Pancreas (tissue), 10 donors: ENCODE measurements at regions not wholly inside any gene's neighbourhood (a gene's known extent, or its start where the extent isn't known, plus 50 kb on each side); places are given as distances from the start of the nearest gene placed in this dataset.
A peak's percentile ranks its signal among the peaks of the same experiment; 100 is the strongest.

Experiments
- ATAC-seq, 4 donors: fragments of 200-7000 bp; cut with Tn5 transposase; one replicate each; pipeline versions ENCODE4 v1.8.0 to v1.9.1; 2020; ENCODE audit warnings: mild to moderate bottlenecking in 4 of 4, moderate library complexity in 4 of 4
- DNase-seq, 6 donors: peaks; one replicate each; pipeline ENCODE4 v3.0.0-alpha.2; 2020
- FAIRE-seq: peaks from 2 replicates; lab custom pipeline; 2012; peaks lifted over from hg19 to GRCh38; lab: Jason Lieb, UNC
- H3K27ac ChIP-seq, 4 donors: fragments of 200-600 bp; sonication (generic); 1 replicate in 3 of 4; 2 replicates in 1 of 4; pipeline versions ENCODE4 v1.5.0 to v1.8.0; 2020
- H3K27me3 ChIP-seq, 4 donors: fragments of 200-600 bp; one replicate each; pipeline ENCODE4 v1.8.0; 2021
- H3K36me3 ChIP-seq, 3 donors: fragments of 200-600 bp; sonication (generic) in 1 of 3; one replicate each; pipeline versions ENCODE4 v1.5.0 to v1.8.0; 2020 to 2021
- H3K4me1 ChIP-seq, 3 donors: fragments of 200-600 bp; one replicate each; pipeline ENCODE4 v1.8.0; 2021
- H3K4me3 ChIP-seq, 4 donors: fragments of 200-600 bp; sonication (generic) in 2 of 4; one replicate each; pipeline versions ENCODE4 v1.5.0 to v1.8.0; 2020 to 2021
- H3K9me3 ChIP-seq, 4 donors: fragments of 200-600 bp; one replicate each; pipeline ENCODE4 v1.8.0; 2021
- WGBS, 2 donors: extraction: QIAGEN DNeasy Blood & Tissue Kit; methylation state at CpG; one replicate each; pipeline ENCODE4 v1.1.7; 2013; 5-methylcytosine and 5-hydroxymethylcytosine counted together
- intact Hi-C, 3 donors: fragments of 100-400 bp; cut with DNase I; formaldehyde crosslinking; loops; one replicate each; pipeline versions ENCODE4 v1.11.1 to v1.14.2; 2022
- TF ChIP-seq, protein P1 (sequence below), 4 donors: fragments of 200-600 bp; sonication (generic) in 3 of 4; IDR thresholded peaks; one replicate each; pipeline versions ENCODE4 v1.5.0 to v1.8.0; 2021; ENCODE audit warnings: antibody characterized with exemption in 4 of 4
- donor health status: healthy with polysubstance abuse.
- donor health status: DM: no; HTN: no; CAD: no; lungs with moderate emphysema.
- donor health status: DM: no; HTN: no; CAD: no.
- donor health status: control.
- donor health status: control.
- donor health status: Bipolar disorder and iron deficiency.
- donor health status: DM: yes; HTN: yes; CAD: no.
- donor health status: DM: no; HTN: no; CAD: no.
- donor health status: DM: no; HTN: no; CAD: no.
- donor health status: DM: yes; HTN: yes; CAD: no.

DNA sequence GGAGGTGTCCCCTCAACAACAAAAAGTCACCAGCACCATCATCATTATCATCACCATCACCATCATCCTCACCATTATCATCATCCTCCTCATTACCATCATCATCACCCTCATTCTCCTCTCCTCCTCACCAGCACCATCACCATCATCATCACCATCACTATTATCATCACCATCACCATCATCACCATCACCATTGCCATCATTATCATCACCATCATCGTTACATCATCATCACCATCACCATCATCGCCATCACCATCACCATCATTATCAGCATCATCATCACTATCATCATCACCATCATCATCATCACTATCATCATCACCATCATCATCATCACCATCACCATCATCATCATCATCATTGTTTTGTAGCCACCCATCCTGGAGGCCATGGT is 212.6 kb downstream of the MN1 start:
- no peak overlapping the region for H3K27ac ChIP-seq
- FAIRE-seq (no peak), ATAC-seq (no peak), DNase-seq (no peak)
- intact Hi-C loops: no loop called here
- H3K36me3 ChIP-seq: no peaks in the 10 kb centered on the region
- H3K4me3 ChIP-seq: no peak overlapping the region
- TF ChIP-seq, protein P1, sequence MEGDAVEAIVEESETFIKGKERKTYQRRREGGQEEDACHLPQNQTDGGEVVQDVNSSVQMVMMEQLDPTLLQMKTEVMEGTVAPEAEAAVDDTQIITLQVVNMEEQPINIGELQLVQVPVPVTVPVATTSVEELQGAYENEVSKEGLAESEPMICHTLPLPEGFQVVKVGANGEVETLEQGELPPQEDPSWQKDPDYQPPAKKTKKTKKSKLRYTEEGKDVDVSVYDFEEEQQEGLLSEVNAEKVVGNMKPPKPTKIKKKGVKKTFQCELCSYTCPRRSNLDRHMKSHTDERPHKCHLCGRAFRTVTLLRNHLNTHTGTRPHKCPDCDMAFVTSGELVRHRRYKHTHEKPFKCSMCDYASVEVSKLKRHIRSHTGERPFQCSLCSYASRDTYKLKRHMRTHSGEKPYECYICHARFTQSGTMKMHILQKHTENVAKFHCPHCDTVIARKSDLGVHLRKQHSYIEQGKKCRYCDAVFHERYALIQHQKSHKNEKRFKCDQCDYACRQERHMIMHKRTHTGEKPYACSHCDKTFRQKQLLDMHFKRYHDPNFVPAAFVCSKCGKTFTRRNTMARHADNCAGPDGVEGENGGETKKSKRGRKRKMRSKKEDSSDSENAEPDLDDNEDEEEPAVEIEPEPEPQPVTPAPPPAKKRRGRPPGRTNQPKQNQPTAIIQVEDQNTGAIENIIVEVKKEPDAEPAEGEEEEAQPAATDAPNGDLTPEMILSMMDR (IDR thresholded peaks at IDR 0.05): no peak
- H3K27me3 ChIP-seq: no peaks in the 10 kb centered on the region
- peaks cover 0 to 7% (median 4%) of the 10 kb centered on the region in 3 donors for H3K4me1 ChIP-seq
- WGBS, 2 donors: 95 to 100% methylated on average over 2 of the region's 2 CpGs
- H3K9me3 ChIP-seq: no peaks in the 10 kb centered on the region

DNA sequence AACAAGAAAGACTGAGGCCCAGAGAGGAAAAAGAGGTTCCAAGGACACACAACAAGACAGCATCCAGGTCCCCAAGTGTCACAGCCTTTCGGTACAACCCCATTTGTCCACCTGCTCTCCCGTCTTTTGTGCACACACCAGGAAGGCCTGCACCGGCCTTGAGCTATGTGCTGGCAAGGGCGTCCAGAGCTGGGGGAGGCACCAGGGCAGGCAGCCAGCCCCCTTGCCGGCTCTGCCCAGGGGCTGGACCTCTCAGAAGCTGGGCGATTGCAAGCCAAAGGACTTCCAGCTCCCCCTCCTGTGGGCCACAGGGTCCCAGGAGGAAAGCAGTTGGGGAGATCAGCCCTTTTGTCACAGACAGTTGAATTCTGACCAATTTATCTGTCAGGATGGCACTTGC is 210.5 kb downstream of the MN1 start:
- peaks cover 0 to 7% (median 4%) of the 10 kb centered on the region in 3 donors for H3K4me1 ChIP-seq
- peak; percentile 66 to 84 (median 80) for ATAC-seq

DNA sequence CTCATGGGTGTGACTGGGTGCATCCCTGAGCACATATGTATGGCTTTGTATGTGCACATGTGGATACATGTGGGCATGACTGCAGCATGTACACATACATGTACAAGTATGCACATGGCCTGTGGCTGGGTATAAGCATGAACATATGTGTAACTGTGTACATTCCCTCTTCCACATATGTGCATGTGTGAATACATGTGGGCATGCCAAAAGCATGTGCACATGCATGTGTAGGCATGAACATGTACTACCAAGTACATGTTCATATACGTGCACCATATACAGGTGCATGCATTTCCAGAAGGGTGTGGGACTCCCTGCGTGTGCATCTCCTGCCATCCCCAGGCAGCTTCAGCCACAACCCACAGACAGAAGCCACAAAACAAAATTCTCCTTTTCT is 208.2 kb downstream of the MN1 start:
- TF ChIP-seq, protein P1 (IDR thresholded peaks at IDR 0.05): no peak
- no peaks in the 10 kb centered on the region for H3K27me3 ChIP-seq
- H3K36me3 ChIP-seq: no peaks in the 10 kb centered on the region
- FAIRE-seq (no peak), DNase-seq (no peak), ATAC-seq (no peak)
- H3K4me1 ChIP-seq: peaks cover 0 to 7% (median 4%) of the 10 kb centered on the region in 3 donors
- no peak overlapping the region for H3K4me3 ChIP-seq
- no peak overlapping the region for H3K27ac ChIP-seq
- no peaks in the 10 kb centered on the region for H3K9me3 ChIP-seq
- intact Hi-C loops: no loop called here
- 85 to 87% methylated on average over 2 of the region's 2 CpGs for WGBS, 2 donors

More for the DNA sequence above, 210.5 kb downstream of the MN1 start:
- no peaks in the 10 kb centered on the region for H3K9me3 ChIP-seq
- FAIRE-seq (no peak), DNase-seq (peak in 5 of 6 donors; percentile 29 to 64 (median 53))
- intact Hi-C loops: no loop called here
- TF ChIP-seq, protein P1 (IDR thresholded peaks at IDR 0.05): no peak
- H3K36me3 ChIP-seq: no peaks in the 10 kb centered on the region
- no peak overlapping the region for H3K4me3 ChIP-seq
- H3K27ac ChIP-seq: peak overlapping the region; percentile 19 to 40 (median 34)
- whole genome bisulfite sequencing, 2 donors: 6 to 14% methylated on average over 6 of the region's 6 CpGs
- H3K27me3 ChIP-seq: no peaks in the 10 kb centered on the region

DNA sequence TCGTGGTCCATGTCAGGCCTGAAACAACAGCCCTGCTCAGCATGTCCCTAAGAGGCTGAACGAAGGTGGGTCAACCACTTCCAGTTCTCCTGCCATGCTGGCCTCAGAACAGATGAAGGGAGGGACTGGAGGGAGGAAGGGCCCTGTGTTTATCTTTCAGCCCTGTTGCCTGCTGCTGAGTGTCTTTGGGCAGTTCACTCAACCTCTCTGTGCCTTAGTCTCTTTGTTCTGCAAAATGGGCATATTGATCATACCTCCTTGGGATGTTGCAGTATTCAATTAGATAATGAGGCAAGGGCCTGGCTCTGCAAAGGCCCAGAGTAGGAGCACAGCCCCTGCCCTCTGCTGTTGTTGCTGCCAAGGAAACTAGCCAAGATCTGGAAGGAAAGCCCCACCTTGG is 207.5 kb downstream of the MN1 start:
- H3K27me3 ChIP-seq: no peaks in the 10 kb centered on the region
- TF ChIP-seq, protein P1 (IDR thresholded peaks at IDR 0.05): no peak
- no peak overlapping the region for H3K27ac ChIP-seq
- DNase-seq: no peak
- no peaks in the 10 kb centered on the region for H3K36me3 ChIP-seq
- no peak for ATAC-seq
- 78 to 89% methylated on average over 2 of the region's 2 CpGs for WGBS, 2 donors
- no peak for FAIRE-seq
- peaks cover 0 to 7% (median 4%) of the 10 kb centered on the region in 3 donors for H3K4me1 ChIP-seq
- no peak overlapping the region for H3K4me3 ChIP-seq
- intact Hi-C loops: no loop called here
- no peaks in the 10 kb centered on the region for H3K9me3 ChIP-seq

DNA sequence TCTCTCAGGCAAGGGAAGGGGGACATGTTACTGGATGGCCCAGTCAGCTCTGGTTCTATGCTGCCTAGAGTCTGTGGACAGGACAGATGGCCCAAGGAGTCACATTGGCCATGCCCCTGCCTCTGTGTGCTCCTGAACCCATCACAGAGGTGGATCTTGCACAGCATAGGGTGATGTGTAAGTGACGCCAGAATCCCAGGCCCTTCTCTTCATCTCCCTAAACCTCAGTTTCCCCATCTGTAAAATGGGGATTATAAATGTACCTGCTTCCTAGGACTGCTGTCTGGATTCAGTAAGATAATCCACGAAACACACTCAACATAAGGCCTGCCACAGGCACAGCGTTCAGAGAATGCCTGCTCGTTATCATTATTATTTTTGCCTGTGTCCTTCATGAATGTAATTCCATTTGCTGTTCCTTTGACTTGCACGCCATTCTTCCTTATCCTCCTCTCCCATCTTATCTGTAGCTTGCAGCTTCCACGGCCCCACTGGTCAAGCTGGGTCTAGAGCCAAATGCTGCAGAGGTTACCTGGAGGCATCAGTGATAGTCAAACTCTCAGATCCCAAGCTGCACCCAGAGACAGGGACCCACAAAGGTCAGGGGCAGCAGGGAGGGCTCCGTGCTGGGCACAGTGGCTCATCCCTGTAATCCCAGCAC is 207.0 kb downstream of the MN1 start:
- Histone ChIP-seq H3K36me3 (no peaks in the 10 kb centered on the region), H3K9me3 (no peaks in the 10 kb centered on the region), H3K4me3 (no peak overlapping the region), H3K4me1 (peaks cover 0 to 7% (median 4%) of the 10 kb centered on the region in 3 donors), H3K27ac (no peak overlapping the region), H3K27me3 (no peaks in the 10 kb centered on the region)
- intact Hi-C loops: no loop called here
- DNase-seq (no peak), FAIRE-seq (no peak), ATAC-seq (no peak)
- 84 to 91% methylated on average over 7 of the region's 7 CpGs for WGBS, 2 donors
- TF ChIP-seq, protein P1 (IDR thresholded peaks at IDR 0.05): no peak
